HepG2 (cell line): ENCODE measurements at regions not wholly inside any gene's neighbourhood (a gene's known extent, or its start where the extent isn't known, plus 50 kb on each side); places are given as distances from the start of the nearest gene placed in this dataset.

Experiments
- ATAC-seq: fragments of 200-7000 bp; cut with Tn5 transposase; 3 replicates; pipeline ENCODE4 v1.9.1; 2020; ENCODE audit warnings: mild to moderate bottlenecking, moderate library complexity
- BruUV-seq: library from RNA; stranded (reverse); fragments of 400-500 nt; replicated peaks from 2 replicates; lab custom pipeline; 2021; lab: Mats Ljungman, UMichigan
- CTCF ChIA-PET: fragments of 300-600 bp; formaldehyde crosslinking; extraction: SDS; loops from one replicate; lab custom pipeline; 2021; ENCODE audit warnings: low total read pairs, inconsistent platforms, low intra/inter-chr PET ratio; lab: Yijun Ruan, JAX
- POLR2A ChIA-PET: fragments of 350-600 bp; sonication (Branson Sonifier 250); formaldehyde crosslinking; loops from one replicate; lab custom pipeline; 2020; ENCODE audit warnings: antibody characterized with exemption, inconsistent platforms; lab: Yijun Ruan, JAX
- DNase-seq: peaks from one replicate; pipeline ENCODE4 v3.0.0-alpha.2; 2015; ENCODE audit warnings: low spot score
- FAIRE-seq: peaks from 3 replicates; lab custom pipeline; 2011; peaks lifted over from hg19 to GRCh38; lab: Jason Lieb, UNC
- H2AFZ ChIP-seq: one replicate; pipeline ENCODE4 v1.6.1; 2011; ENCODE audit warnings: low read length, inconsistent platforms
- H3K27ac ChIP-seq: fragments of 300-600 bp; 3 replicates; pipeline ENCODE4 v1.8.0; 2011; ENCODE audit warnings: mixed run types, mild to moderate bottlenecking, mixed read lengths, low read length, inconsistent platforms; ENCODE audit not compliant: insufficient read depth; ENCODE audit errors: extremely low read length
- H3K27me3 ChIP-seq, 2 experiments: fragments of 200-600 bp in 1 of 2; 2 replicates in 1 of 2; 3 replicates in 1 of 2; pipeline versions ENCODE4 v1.6.0 to v1.8.0; 2011; ENCODE audit warnings: low read length in 2 of 2, mild to moderate bottlenecking in 2 of 2, moderate library complexity in 2 of 2, inconsistent platforms in 1 of 2; ENCODE audit not compliant: insufficient read depth in 2 of 2, control insufficient read depth in 1 of 2
- H3K36me3 ChIP-seq, 2 experiments: fragments of 200-600 bp in 1 of 2; replicated peaks in 1 of 2; 2 replicates in 1 of 2; 3 replicates in 1 of 2; pipeline versions ENCODE4 v1.5.1 to v1.8.0; 2011; ENCODE audit warnings: low read length in 2 of 2, inconsistent platforms in 1 of 2; ENCODE audit not compliant: insufficient read depth in 2 of 2, control insufficient read depth in 1 of 2
- H3K4me1 ChIP-seq: 2 replicates; pipeline ENCODE4 v1.5.1; 2012; ENCODE audit warnings: low read length, inconsistent platforms; ENCODE audit not compliant: insufficient read depth
- H3K4me2 ChIP-seq: 2 replicates; pipeline ENCODE4 v1.6.0; 2011; ENCODE audit warnings: low read depth, low read length, inconsistent platforms
- H3K4me3 ChIP-seq, 3 experiments: fragments of 200-600 bp in 1 of 3; sonication (generic), shearing (Covaris generic) in 1 of 3; replicated peaks in 1 of 3; 2 replicates each; pipeline ENCODE4 v1.5.1; 2011 to 2016; ENCODE audit warnings: low read length in 3 of 3, inconsistent platforms in 2 of 3, low read depth in 2 of 3, mild to moderate bottlenecking in 2 of 3, control low read depth in 1 of 3, mixed read lengths in 1 of 3; ENCODE audit not compliant: insufficient read depth in 1 of 3
- H3K79me2 ChIP-seq: one replicate; pipeline ENCODE4 v1.6.1; 2011; ENCODE audit warnings: low read length, inconsistent platforms; ENCODE audit not compliant: insufficient read depth
- H3K9ac ChIP-seq: 2 replicates; pipeline ENCODE4 v1.6.0; 2011; ENCODE audit warnings: mild to moderate bottlenecking, low read depth, low read length, inconsistent platforms; ENCODE audit not compliant: insufficient read depth
- H3K9me3 ChIP-seq: 2 replicates; pipeline ENCODE4 v1.5.1; 2012; ENCODE audit warnings: mild to moderate bottlenecking, low read length
- H4K20me1 ChIP-seq: 2 replicates; pipeline ENCODE4 v1.6.0; 2011; ENCODE audit warnings: inconsistent platforms, mild to moderate bottlenecking, low read length, moderate library complexity; ENCODE audit not compliant: insufficient read depth
- CEBPB ChIP-seq: IDR thresholded peaks from 2 replicates; pipeline ENCODE4 v1.6.1; 2011; ENCODE audit warnings: low read depth, low read length, improper control_type of control experiment, borderline replicate concordance
- CREM ChIP-seq, 2 experiments: sonication (generic) in 1 of 2; formaldehyde crosslinking in 1 of 2; IDR thresholded peaks; 2 replicates each; pipeline versions ENCODE4 v1.4.0 to v1.6.1; 2016 to 2020; ENCODE audit warnings: antibody characterized with exemption in 1 of 2, mild to moderate bottlenecking in 1 of 2, missing genetic modification reagents in 1 of 2
- FOXO1 ChIP-seq: sonication (generic); formaldehyde crosslinking; IDR thresholded peaks from 2 replicates; pipeline ENCODE4 v1.4.0; 2020; ENCODE audit warnings: missing genetic modification reagents
- TBL1XR1 ChIP-seq: fragments of 150-350 bp; IDR thresholded peaks from 2 replicates; pipeline ENCODE4 v1.6.1; 2014; ENCODE audit warnings: borderline replicate concordance, low read length; ENCODE audit not compliant: partially characterized antibody
- ZNF354B ChIP-seq: sonication (generic); formaldehyde crosslinking; IDR thresholded peaks from 2 replicates; pipeline ENCODE4 v1.8.0; 2022; ENCODE audit warnings: mild to moderate bottlenecking, missing genetic modification reagents
- ZNF552 ChIP-seq: sonication (generic); formaldehyde crosslinking; IDR thresholded peaks from 2 replicates; pipeline ENCODE4 v1.9.0; 2022; ENCODE audit warnings: missing genetic modification reagents, mild to moderate bottlenecking, borderline replicate concordance
- WGBS: methylation state at CpG from one replicate; pipeline ENCODE4 v1.1.6; 2017; ENCODE audit warnings: low lambda C conversion rate; 5-methylcytosine and 5-hydroxymethylcytosine counted together
- in situ Hi-C: cut with HindIII; loops from 2 replicates; pipeline ENCODE4 v1.10.0; 2017; ENCODE audit warnings: low pct_unique_long_range_greater_than_20kb; ENCODE audit not compliant: extremely low pct_ligation_motif_present
- intact Hi-C: fragments of 100-400 bp; cut with micrococcal nuclease; formaldehyde crosslinking; loops from one replicate; pipeline ENCODE4 v1.10.0; 2022; ENCODE audit not compliant: unreplicated experiment
- TF ChIP-seq, protein P1 (sequence below): IDR thresholded peaks from 2 replicates; pipeline ENCODE4 v1.6.1; 2018; ENCODE audit warnings: missing genetic modification reagents
- TF ChIP-seq, protein P2 (sequence below): IDR thresholded peaks from 2 replicates; pipeline ENCODE4 v1.6.1; 2016; ENCODE audit warnings: low read depth

DNA sequence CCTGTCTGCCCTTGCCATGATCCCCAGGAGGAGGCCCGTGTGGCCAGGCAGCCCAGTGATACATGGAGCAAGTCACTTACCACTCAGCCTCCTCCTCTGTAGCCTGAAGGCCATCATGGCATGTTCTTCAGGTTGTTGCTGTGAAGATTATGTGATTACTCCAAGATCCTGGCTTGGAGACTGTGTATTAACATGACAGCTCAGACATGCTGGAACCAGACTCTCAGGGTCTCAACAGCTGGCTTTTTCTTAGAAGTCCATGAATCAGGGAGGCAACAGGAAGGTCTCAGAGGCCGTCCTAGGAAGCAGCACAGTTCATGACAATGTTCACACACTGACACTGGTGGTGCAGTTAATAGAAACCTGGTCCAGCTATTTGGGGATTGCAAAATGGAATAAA, 158.6 kb upstream of the TWIST2 start:
- CTCF ChIA-PET: no interaction called here
- Histone ChIP-seq H3K4me1 (no peaks in the 10 kb centered on the region), H3K27ac (no peak overlapping the region), H4K20me1 (no peaks in the 10 kb centered on the region), H2AFZ (no peak overlapping the region), H3K36me3 (no peaks in the 10 kb centered on the region), H3K79me2 (no peaks in the 10 kb centered on the region), H3K9ac (no peak overlapping the region), H3K4me3 (no peak overlapping the region), H3K27me3 (peaks cover 6 to 70% of the 10 kb centered on the region in 2 experiments; a peak in 4 of 5 replicates), H3K4me2 (no peak overlapping the region), H3K9me3 (no peaks in the 10 kb centered on the region)
- POLR2A ChIA-PET: no interaction called here
- ATAC-seq (no peak), FAIRE-seq (no peak), DNase-seq (no peak)
- intact Hi-C loops (no loop called here), in situ Hi-C loops (no loop called here)
- BruUV-seq: no TSS peak
- WGBS: 0% methylated on average over 1 of the region's 2 CpGs
- TF ChIP-seq FOXO1 (CRISPR knock-in tag) (no peak), CREM (IDR thresholded peaks at IDR 0.05) (no peak), CREM (CRISPR knock-in tag; IDR thresholded peaks at IDR 0.05) (no peak)

DNA sequence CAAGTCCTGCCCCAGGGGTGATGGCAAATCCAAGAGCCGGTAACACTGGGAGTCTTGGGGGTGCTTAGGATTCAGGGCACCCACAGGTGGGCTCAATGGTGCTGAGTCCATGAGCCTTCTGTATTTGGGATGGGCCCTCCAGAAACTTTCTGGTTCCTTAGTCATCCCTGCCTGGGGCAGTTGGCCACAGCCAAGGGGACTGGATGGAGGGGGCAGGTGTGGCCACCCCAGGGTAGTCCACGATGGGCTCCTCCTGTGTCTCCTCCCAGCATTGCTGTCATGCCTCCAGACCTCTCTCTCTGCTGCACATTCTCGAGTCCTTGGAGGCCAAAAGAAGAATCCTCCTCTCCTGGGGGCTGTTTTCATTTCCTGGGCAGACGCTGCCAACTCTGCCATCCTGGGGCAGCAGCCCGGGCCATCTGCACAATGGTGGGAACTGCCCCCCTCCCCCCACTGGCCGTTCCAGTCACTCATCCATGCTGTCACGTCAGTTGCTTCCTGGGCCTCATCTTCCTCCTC, 158.0 kb upstream of the TWIST2 start:
- CTCF ChIA-PET: no interaction called here

More for the DNA sequence above, 158.0 kb upstream of the TWIST2 start:
- Histone ChIP-seq H3K79me2 (no peaks in the 10 kb centered on the region), H3K27me3 (peaks cover 11 to 76% of the 10 kb centered on the region in 2 experiments), H3K36me3 (no peaks in the 10 kb centered on the region), H3K4me2 (no peak overlapping the region), H3K4me1 (no peaks in the 10 kb centered on the region), H3K27ac (no peak overlapping the region), H3K9ac (no peak overlapping the region), H3K4me3 (no peak overlapping the region), H3K9me3 (no peaks in the 10 kb centered on the region), H2AFZ (no peak overlapping the region), H4K20me1 (no peaks in the 10 kb centered on the region)
- POLR2A ChIA-PET: no interaction called here
- ATAC-seq: no peak
- TF ChIP-seq, protein P1, sequence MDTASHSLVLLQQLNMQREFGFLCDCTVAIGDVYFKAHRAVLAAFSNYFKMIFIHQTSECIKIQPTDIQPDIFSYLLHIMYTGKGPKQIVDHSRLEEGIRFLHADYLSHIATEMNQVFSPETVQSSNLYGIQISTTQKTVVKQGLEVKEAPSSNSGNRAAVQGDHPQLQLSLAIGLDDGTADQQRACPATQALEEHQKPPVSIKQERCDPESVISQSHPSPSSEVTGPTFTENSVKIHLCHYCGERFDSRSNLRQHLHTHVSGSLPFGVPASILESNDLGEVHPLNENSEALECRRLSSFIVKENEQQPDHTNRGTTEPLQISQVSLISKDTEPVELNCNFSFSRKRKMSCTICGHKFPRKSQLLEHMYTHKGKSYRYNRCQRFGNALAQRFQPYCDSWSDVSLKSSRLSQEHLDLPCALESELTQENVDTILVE: no peak
- TF ChIP-seq ZNF552 (CRISPR knock-in tag) (no peak), CEBPB (no peak), TBL1XR1 (no peak), ZNF354B (no peak)
- TF ChIP-seq, protein P2, sequence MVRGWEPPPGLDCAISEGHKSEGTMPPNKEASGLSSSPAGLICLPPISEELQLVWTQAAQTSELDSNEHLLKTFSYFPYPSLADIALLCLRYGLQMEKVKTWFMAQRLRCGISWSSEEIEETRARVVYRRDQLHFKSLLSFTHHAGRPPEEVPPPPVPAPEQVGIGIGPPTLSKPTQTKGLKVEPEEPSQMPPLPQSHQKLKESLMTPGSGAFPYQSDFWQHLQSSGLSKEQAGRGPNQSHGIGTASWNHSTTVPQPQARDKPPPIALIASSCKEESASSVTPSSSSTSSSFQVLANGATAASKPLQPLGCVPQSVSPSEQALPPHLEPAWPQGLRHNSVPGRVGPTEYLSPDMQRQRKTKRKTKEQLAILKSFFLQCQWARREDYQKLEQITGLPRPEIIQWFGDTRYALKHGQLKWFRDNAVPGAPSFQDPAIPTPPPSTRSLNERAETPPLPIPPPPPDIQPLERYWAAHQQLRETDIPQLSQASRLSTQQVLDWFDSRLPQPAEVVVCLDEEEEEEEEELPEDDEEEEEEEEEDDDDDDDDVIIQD (CRISPR knock-in tag): no peak
- DNase-seq: no peak
- no TSS peak for BruUV-seq
- WGBS: 12% methylated on average over 7 of the region's 7 CpGs
- intact Hi-C loops (no loop called here), in situ Hi-C loops (no loop called here)
- no peak for FAIRE-seq
